GM12878 (cell line): ENCODE measurements at regions not wholly inside any gene's neighbourhood (a gene's known extent, or its start where the extent isn't known, plus 50 kb on each side); places are given as distances from the start of the nearest gene placed in this dataset.

ENCODE experiments used
- CEBPZ ChIP-seq: fragments of 150-350 bp; IDR thresholded peaks from 2 replicates; pipeline ENCODE4 v1.6.1; 2016; ENCODE audit warnings: low read depth, low read length
- CREM ChIP-seq: IDR thresholded peaks from 2 replicates; pipeline ENCODE4 v1.6.1; 2014; ENCODE audit warnings: antibody characterized with exemption, low read depth
- CTCF ChIP-seq, 3 experiments: IDR thresholded peaks in 2 of 3; conservative IDR thresholded peaks in 1 of 3; 2 replicates each; pipeline ENCODE4 v1.5.1; 2011; ENCODE audit warnings: low read depth in 3 of 3, low read length in 3 of 3, mild to moderate bottlenecking in 3 of 3, control low read depth in 2 of 3, moderate library complexity in 2 of 3, inconsistent platforms in 1 of 3, mixed read lengths in 1 of 3; ENCODE audit not compliant: control insufficient read depth in 2 of 3, insufficient read depth in 1 of 3; ENCODE audit errors: extremely low read depth in 1 of 3
- FOXK2 ChIP-seq: fragments of 450-650 bp; IDR thresholded peaks from 2 replicates; pipeline ENCODE4 v1.6.1; 2017; ENCODE audit warnings: mild to moderate bottlenecking, moderate library complexity
- JUND ChIP-seq: IDR thresholded peaks from 2 replicates; pipeline ENCODE4 v1.6.1; 2012; ENCODE audit warnings: low read depth, mild to moderate bottlenecking, low read length, improper control_type of control experiment, moderate library complexity
- NFXL1 ChIP-seq: fragments of 450-650 bp; IDR thresholded peaks from 2 replicates; pipeline ENCODE4 v1.6.1; 2017; ENCODE audit warnings: antibody characterized with exemption, mild to moderate bottlenecking, borderline replicate concordance
- NR2C2 ChIP-seq: IDR thresholded peaks from 2 replicates; pipeline ENCODE4 v1.6.1; 2011; ENCODE audit warnings: borderline replicate concordance, low read depth; ENCODE audit not compliant: control insufficient read depth, insufficient read length
- POLR2AphosphoS5 ChIP-seq: IDR thresholded peaks from 2 replicates; pipeline ENCODE4 v1.6.1; 2011; ENCODE audit warnings: mild to moderate bottlenecking, low read length, inconsistent platforms
- USF1 ChIP-seq: IDR thresholded peaks from 2 replicates; pipeline ENCODE4 v1.6.1; 2011; ENCODE audit warnings: borderline replicate concordance, low read depth, mild to moderate bottlenecking, moderate library complexity, mixed read lengths, low read length; ENCODE audit not compliant: insufficient read depth; ENCODE audit errors: extremely low read length
- USF2 ChIP-seq: IDR thresholded peaks from 2 replicates; pipeline ENCODE4 v1.6.1; 2011; ENCODE audit warnings: low read depth, low read length, improper control_type of control experiment, borderline replicate concordance
- ZBTB40 ChIP-seq: fragments of 450-650 bp; IDR thresholded peaks from 2 replicates; pipeline ENCODE4 v1.6.1; 2016; ENCODE audit warnings: mild to moderate bottlenecking, moderate library complexity, borderline replicate concordance
- ZNF217 ChIP-seq: fragments of 450-650 bp; IDR thresholded peaks from 2 replicates; pipeline ENCODE4 v1.6.1; 2017; ENCODE audit warnings: antibody characterized with exemption, mild to moderate bottlenecking
- ZNF274 ChIP-seq: IDR thresholded peaks from one replicate; pipeline ENCODE4 v1.8.0; 2011; ENCODE audit not compliant: insufficient read length, insufficient read depth
- ZNF384 ChIP-seq: IDR thresholded peaks from 2 replicates; pipeline ENCODE4 v1.6.1; 2012; ENCODE audit warnings: low read depth, mild to moderate bottlenecking, low read length, improper control_type of control experiment, borderline replicate concordance

GRCh38 chr2:164055623-164056022, 319.8 kb upstream of the FIGN start:
- TF ChIP-seq ZNF384 (no peak), CTCF (IDR thresholded peaks at IDR 0.05 in 2 of 3, conservative IDR thresholded peaks at IDR 0.05 in 1 of 3; ENCODE audit: control insufficient read depth in 2 of 3, extremely low read depth in 1 of 3, insufficient read depth in 1 of 3, low read depth in 3 of 3, low read length in 3 of 3) (no peak), USF2 (no peak), POLR2AphosphoS5 (no peak), USF1 (no peak), FOXK2 (no peak), NFXL1 (no peak), ZNF217 (no peak), CEBPZ (no peak), CREM (no peak), ZNF274 (no peak), ZBTB40 (no peak), JUND (no peak), NR2C2 (no peak)
